NB4 (cell line): ENCODE measurements at regions not wholly inside any gene's neighbourhood (a gene's known extent, or its start where the extent isn't known, plus 50 kb on each side); places are given as distances from the start of the nearest gene placed in this dataset.

ENCODE experiments used
- DNase-seq: peaks from one replicate; pipeline ENCODE4 v3.0.0; 2010; ENCODE audit warnings: low read depth
- H3K4me3 ChIP-seq: one replicate; pipeline ENCODE4 v1.5.1; 2011; ENCODE audit warnings: mild to moderate bottlenecking, low read depth, low read length, moderate library complexity
- MYC ChIP-seq: IDR thresholded peaks from 2 replicates; pipeline ENCODE4 v1.6.1; 2011; ENCODE audit warnings: low read depth, low read length
- POLR2A ChIP-seq: IDR thresholded peaks from 2 replicates; pipeline ENCODE4 v1.6.1; 2011; ENCODE audit warnings: mild to moderate bottlenecking; ENCODE audit not compliant: insufficient read length; ENCODE audit errors: extremely low read depth
- TF ChIP-seq, protein P1 (sequence below): IDR thresholded peaks from one replicate; pipeline ENCODE4 v1.5.1; 2012; ENCODE audit warnings: low read depth, low read length
- TF ChIP-seq, protein P2 (sequence below): IDR thresholded peaks from 2 replicates; pipeline ENCODE4 v1.6.1; 2011; ENCODE audit warnings: low read depth, low read length

DNA sequence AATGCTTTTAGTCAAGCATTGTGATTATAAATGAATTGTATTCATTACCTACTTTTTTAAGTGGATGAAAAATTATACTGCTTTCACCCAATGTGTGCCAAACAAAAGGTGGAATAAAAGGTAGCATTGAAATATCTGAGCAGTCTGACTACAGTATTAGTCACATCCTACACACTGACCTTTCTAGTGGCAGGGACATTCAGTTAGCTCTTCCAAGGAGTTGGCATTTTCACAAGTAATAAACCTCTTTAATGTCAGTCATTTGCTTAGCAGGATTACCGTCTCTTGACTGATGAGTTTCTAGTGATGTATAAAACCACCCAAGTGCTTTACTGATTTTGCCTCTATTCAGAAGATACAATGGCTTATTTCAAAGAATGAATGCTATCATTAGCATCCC, 687.9 kb downstream of the ARAP2 start:
- TF ChIP-seq, protein P1, sequence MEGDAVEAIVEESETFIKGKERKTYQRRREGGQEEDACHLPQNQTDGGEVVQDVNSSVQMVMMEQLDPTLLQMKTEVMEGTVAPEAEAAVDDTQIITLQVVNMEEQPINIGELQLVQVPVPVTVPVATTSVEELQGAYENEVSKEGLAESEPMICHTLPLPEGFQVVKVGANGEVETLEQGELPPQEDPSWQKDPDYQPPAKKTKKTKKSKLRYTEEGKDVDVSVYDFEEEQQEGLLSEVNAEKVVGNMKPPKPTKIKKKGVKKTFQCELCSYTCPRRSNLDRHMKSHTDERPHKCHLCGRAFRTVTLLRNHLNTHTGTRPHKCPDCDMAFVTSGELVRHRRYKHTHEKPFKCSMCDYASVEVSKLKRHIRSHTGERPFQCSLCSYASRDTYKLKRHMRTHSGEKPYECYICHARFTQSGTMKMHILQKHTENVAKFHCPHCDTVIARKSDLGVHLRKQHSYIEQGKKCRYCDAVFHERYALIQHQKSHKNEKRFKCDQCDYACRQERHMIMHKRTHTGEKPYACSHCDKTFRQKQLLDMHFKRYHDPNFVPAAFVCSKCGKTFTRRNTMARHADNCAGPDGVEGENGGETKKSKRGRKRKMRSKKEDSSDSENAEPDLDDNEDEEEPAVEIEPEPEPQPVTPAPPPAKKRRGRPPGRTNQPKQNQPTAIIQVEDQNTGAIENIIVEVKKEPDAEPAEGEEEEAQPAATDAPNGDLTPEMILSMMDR, result no peak
- TF ChIP-seq POLR2A, result no peak
- TF ChIP-seq, protein P2, sequence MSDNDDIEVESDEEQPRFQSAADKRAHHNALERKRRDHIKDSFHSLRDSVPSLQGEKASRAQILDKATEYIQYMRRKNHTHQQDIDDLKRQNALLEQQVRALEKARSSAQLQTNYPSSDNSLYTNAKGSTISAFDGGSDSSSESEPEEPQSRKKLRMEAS, result no peak
- no peak for TF ChIP-seq MYC
- no peak overlapping the region for H3K4me3 ChIP-seq
- no peak for DNase-seq

DNA sequence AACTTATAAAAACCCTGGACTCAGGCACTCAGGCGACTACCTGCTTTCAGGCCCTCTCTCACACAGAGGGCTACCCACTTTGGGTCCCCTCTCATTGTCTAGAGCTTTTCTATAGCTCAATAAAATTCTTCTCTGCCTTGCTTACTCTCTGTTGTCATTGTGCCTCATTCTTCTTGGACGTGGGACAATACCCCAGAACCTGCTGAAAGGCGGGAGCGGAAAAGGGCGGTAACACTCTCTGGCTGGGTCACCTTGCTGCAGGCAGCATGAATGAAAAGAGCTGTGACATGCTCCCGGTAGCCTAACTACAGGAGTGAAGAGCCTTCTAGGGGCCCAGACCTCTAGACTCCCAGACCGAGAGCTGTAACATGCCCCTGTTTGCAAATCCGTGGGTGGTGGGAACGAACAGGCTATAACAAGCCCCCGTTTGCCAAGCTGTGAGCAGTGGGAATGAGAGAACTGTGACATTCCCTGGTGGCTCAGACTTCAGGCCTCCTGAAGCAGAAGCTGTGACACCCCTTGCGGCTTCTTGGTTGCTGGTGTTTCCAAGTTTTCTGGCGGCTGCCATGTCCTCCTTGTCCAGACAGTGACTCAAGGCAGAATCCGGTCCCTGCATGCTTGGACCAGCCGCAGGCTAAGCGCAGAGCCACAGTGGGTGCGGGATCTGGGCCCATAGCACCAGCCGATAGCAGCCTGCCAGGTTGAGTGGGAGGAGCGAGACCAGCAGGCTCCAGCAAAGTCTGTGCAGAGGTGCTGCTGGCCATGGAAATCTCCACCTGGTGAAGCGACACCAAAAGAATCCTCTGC, 684.6 kb downstream of the ARAP2 start:
- TF ChIP-seq, protein P2, result no peak
- TF ChIP-seq POLR2A (no peak), MYC (no peak)
- TF ChIP-seq, protein P1, result no peak
- H3K4me3 ChIP-seq, result no peak overlapping the region
- DNase-seq, result no peak

DNA sequence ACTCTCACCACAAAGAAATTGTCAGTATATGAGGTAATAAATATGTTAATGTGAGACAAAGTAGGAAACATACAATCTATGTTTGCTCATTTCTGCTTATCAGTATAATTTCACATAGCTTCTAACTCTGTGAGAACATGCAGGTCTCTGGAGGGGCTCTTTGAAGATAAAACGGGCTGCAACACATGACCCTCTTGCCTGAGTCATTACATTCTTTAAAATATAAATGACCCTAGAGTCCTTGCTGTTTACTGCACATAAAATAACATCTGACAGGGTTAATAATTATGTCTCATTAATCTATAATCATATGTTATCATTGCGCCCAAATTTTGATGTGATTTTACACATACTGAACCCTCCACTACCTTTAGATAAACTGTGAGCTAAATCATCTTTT, 681.5 kb downstream of the ARAP2 start:
- no peak for DNase-seq
- no peak overlapping the region for H3K4me3 ChIP-seq
- TF ChIP-seq, protein P1, result no peak
- TF ChIP-seq POLR2A, result no peak
- TF ChIP-seq, protein P2, result no peak
- no peak for TF ChIP-seq MYC

DNA sequence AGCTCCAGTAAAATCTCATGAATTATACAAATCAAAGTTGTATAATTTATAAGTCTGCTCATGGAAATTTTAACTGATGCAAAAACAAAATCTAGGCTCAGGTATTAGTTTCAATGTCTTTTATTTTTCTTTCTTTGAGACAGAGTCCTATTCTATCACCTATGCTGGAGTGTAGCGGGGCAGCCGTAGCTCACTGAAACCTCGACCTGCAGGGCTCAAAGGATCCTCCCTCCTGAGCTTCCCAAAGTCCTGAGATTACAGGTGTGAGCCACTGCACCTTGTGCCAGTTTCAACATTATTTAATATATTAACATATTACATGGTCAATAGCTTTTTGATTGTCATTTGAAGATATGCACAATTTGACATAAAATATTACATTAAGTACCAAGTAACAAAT, 678.7 kb downstream of the ARAP2 start:
- no peak for DNase-seq
- TF ChIP-seq POLR2A (no peak), MYC (no peak)
- TF ChIP-seq, protein P1, result no peak
- TF ChIP-seq, protein P2, result no peak
- no peak overlapping the region for H3K4me3 ChIP-seq

DNA sequence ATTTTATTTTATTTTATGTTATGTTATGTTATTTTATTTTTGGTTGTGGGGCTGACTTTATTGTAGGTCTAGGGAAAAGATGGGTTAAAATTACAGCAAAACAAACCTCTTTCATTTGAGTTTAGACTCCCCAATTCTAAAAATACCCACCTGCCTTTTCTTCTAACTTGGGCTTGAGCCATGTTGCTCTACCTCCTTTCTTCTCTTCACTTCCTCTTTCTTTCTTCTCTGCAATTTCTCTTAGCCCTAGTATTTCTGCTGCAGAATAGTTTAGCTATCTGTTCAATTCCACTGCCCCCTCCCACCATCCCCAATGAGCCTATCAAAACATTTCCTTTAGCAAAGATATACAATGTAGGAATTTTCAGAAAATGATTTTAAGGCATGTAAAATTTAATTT, 653.3 kb downstream of the ARAP2 start:
- TF ChIP-seq, protein P1, result no peak
- TF ChIP-seq, protein P2, result no peak
- TF ChIP-seq MYC, result no peak
- TF ChIP-seq POLR2A, result no peak
- DNase-seq, result no peak
- H3K4me3 ChIP-seq, result no peak overlapping the region
